GM12865 (cell line): ENCODE measurements at regions not wholly inside any gene's neighbourhood (a gene's known extent, or its start where the extent isn't known, plus 50 kb on each side); places are given as distances from the start of the nearest gene placed in this dataset.

Source experiments
- DNase-seq: peaks from one replicate; pipeline ENCODE4 v3.0.0; 2010; ENCODE audit warnings: low read depth
- H3K4me3 ChIP-seq: 2 replicates; pipeline ENCODE4 v1.5.1; 2011; ENCODE audit warnings: mild to moderate bottlenecking, low read depth, low read length, control low read depth
- CTCF ChIP-seq: IDR thresholded peaks from 2 replicates; pipeline ENCODE4 v1.5.1; 2011; ENCODE audit warnings: low read length, control low read depth, low read depth, inconsistent platforms; ENCODE audit not compliant: insufficient read depth; ENCODE audit errors: missing control alignments

DNA sequence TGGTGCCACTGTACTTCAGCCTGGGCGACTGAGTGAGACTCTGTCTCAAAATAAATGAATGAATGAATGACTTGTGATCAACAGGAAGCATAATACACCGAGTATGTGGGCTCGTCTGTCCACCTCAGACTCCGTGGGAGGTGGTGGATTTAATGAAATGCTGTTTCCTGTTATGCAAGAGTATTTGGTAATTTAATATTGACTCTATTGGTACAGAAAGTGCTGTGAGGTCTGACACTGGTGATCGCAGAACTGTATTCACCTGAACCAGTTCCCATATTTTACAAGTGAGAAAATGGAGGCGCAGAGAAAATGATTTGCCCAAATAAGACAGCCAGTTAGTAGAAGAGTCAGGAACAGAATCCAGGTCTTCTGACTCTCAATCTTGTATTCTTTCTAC, 423.3 kb downstream of the RAPGEF2 start:
- no peak overlapping the region for H3K4me3 ChIP-seq
- no peak for DNase-seq
- no peak for TF ChIP-seq CTCF

DNA sequence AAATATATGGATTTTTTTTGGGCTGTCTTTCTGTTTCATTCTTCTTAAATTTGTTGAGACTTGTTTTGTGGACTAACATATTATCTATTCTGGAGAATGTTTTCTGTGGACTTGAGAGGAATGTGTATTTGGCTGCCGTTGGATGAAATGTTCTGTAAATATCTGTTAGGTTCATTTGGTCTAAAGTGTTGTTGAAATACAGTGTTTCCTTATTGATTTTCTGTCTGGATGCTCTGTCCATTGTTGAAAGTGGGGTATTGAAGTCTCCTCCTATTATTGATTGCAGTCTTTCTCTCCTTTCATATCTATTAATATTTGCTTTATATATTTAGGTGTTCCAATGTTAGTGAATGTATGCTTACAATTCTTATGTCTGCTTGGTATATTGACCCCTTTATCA, 431.8 kb downstream of the RAPGEF2 start:
- no peak for DNase-seq
- no peak overlapping the region for H3K4me3 ChIP-seq
- no peak for TF ChIP-seq CTCF

DNA sequence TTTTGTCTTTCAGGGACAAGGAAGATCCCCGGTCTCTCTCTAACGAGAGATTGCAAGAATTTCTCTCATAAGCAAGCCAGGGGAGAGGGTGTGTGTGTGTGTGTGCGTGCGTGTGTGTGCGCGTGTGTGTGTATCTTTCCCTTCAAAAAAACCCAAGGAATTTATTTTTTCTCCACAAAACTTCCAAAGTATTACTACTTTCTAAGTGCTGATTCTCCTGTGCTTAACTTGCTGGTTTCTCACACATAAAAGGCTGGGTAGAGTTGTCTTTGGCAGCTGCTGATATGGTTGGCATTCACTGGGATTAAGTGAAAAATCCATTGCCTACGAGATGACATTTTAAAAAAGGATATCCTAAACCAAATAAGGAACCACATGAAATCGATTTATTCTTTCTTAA, 435.7 kb downstream of the RAPGEF2 start:
- DNase-seq, result no peak
- no peak for TF ChIP-seq CTCF
- no peak overlapping the region for H3K4me3 ChIP-seq

GRCh38 chr4:159540038-159540437, 437.2 kb downstream of the RAPGEF2 start:
- H3K4me3 ChIP-seq, result no peak overlapping the region
- DNase-seq, result no peak
- TF ChIP-seq CTCF, result no peak

- TF ChIP-seq CTCF, result no peak
- no peak overlapping the region for H3K4me3 ChIP-seq
- no peak for DNase-seq
Observed at GRCh38 chr4:159540501-159540900, 437.6 kb downstream of the RAPGEF2 start.

DNA sequence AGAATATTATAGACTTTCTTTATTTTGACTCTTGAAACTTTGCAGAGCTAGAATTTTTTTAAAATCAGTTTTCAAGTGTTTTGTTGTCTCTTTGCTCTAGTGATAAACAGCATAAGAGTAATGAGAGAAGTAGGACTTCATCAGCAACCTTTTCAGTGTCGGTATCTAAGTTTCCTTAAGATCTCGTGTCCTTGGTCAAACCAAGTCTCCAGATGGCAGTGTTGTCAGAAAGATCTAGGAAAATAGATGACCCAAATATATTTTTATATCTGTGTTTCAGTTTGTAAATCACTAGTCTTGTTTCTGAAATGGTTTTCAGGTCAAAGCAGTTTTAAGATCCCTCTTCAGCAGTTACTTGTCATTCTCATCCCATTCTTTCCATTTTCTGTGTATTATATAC, 438.3 kb downstream of the RAPGEF2 start:
- DNase-seq, result no peak
- no peak overlapping the region for H3K4me3 ChIP-seq
- no peak for TF ChIP-seq CTCF

DNA sequence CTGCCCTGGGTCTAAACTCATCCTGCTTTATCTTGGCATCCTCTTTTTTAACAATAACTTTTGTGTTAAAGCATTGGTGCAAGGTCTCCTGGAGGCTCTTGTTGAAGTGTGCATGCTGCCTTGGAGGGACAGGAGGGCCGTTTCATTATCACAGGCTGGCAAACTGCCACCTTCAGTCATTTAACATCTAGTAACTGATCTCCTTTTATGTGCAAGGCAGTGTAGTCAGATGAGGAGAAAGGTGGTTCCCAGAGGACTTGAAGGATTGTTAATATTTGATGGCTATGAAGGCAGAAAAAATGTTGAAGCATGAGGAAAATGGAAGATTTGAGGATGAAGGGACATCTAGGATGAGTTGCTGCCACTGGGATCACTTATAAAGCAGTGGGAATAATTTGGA, 439.4 kb downstream of the RAPGEF2 start:
- DNase-seq, result no peak
- H3K4me3 ChIP-seq, result no peak overlapping the region
- TF ChIP-seq CTCF, result no peak
